ENCODE measurements at regions not wholly inside any gene's neighbourhood (a gene's known extent, or its start where the extent isn't known, plus 50 kb on each side); places are given as distances from the start of the nearest gene placed in this dataset.
"Not testable (repeated sequence)": the region's sequence is repeated elsewhere in the genome, so short reads cannot be mapped to it uniquely, and the experiment has no call there.

DNA sequence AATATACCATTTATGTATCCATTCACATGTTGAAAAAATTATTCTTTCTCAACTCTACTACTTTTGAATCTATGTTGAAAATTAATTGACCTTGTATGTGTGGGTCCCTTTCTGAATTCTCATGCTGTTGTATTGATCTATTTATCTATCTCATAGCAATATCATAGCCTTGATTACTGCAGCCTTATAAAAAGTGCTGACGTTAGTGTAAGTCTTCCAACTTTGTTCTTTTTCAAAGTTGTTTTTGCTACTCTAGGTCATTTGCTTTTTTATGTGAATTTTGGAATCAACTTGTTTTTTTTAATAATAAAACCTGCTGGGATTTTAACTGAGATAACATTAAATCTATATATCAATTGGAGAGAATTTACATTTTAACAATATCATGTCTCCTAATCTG, 52.2 kb upstream of the PAX3 start:
- no peak for DNase-seq (ENCODE audit: low spot score)

DNA sequence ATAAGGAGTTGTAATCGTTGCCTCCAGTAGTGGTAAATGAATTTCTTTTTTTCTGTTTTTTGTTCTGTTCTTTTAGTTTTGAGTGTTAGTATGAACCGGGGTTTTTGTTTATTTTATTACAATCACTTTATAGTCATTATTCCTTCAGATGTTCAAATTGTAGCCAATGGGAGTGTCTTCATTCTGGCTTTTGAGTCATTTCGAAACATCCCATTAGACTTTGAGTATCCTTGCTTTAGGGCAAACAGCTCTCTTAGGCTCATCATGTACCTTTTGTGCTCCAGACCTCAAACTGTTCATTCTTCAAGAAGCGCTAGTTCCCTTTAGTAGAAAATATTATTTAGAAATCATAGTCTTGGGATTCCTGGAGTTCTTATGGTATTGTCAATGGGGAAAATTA, 54.2 kb upstream of the PAX3 start:
- DNase-seq (ENCODE audit: low spot score), result no peak

GRCh38 chr2:222353993-222354392, 55.2 kb upstream of the PAX3 start:
- DNase-seq (ENCODE audit: low spot score), result no peak

DNA sequence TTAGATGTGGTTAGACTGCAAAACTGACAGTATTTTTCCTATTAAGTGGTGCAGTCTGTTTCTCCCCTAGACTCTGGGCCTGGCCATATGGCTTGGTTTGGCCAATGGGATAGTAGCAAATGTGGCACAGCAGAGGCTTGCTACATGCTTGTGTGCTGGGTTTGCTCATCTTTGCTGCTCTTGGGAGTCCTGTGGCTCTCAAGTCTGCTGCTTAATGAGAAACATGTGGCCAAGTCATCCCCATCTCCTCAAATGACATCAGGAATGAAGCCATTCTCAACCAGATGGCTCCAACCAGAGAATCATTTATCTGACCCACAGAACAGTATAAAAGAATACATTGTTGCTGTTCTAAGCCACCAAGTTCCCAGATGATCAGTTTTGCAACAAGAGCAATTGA, 57.1 kb upstream of the PAX3 start:
- DNase-seq (ENCODE audit: low spot score), result no peak

DNA sequence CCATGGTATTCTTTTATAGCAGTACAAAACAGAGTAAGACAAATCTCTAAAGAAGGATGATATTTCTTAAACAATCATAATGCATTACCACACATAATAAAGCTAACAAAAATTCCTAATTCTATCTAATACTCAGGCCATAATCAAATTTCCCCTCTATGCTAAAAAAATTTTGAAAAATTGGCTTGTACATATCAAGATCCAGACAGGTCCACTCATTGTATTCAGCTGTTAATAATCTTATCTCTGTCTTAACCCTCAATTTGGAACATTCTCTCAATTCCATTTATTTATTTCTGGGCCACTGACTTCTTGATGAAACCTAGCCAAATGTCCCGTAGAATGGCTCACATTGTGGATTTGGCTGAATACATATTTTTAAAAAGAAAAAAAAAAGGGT, 59.1 kb upstream of the PAX3 start:
- no peak for DNase-seq (ENCODE audit: low spot score)

GRCh38 chr2:222358876-222359275, 60.1 kb upstream of the PAX3 start:
- DNase-seq (ENCODE audit: low spot score), result no peak

GRCh38 chr2:222360146-222360545, 61.3 kb upstream of the PAX3 start:
- DNase-seq (ENCODE audit: low spot score), result no peak

GRCh38 chr2:222360997-222361396, 62.2 kb upstream of the PAX3 start:
- DNase-seq (ENCODE audit: low spot score), result no peak

GRCh38 chr2:222361787-222362186, 62.6 kb upstream of the SGPP2 start:
- DNase-seq (ENCODE audit: low spot score), result no peak

DNA sequence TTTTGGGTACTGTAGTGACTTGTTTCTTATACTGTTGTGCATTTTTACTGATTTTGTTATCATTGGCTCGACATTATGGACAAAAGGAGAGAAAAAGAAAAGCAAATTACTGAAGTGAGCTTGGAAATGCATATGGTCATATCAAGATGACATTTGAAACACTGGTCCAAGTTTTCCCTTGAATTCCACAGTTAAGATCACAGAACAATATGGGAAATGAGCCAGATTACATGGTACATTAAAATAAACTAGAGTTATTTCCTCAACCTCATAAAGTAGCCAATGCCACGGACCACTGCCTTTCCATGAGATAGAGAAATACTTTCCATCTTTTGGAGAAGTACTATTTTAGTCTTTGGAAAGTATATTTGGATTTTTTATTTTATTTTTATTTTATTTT, 62.0 kb upstream of the SGPP2 start:
- no peak for DNase-seq (ENCODE audit: low spot score)

GRCh38 chr2:222364285-222364895, 60.0 kb upstream of the SGPP2 start:
- peak; percentile 1 for DNase-seq (ENCODE audit: low spot score)

DNA sequence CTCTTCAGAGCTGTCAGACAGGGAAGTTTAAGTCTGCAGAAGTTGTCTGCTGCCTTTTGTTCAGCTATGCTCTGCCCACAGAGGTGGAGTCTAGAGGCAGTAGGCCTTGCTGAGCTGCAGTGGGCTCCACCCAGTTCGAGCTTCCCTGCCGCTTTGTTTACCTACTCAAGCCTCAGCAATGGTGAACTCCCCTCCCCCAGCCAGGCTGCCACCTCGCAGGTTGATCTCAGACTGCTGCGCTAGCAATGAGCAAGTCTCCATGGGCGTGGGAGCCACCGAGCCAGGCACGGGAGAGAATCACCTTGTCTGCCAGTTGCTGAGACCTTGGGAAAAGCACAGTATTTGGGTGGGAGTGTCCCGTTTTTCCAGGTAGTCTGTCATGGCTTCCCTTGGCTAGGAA, 56.1 kb upstream of the SGPP2 start:
- not testable (repeated sequence) for DNase-seq (ENCODE audit: low spot score)

DNA sequence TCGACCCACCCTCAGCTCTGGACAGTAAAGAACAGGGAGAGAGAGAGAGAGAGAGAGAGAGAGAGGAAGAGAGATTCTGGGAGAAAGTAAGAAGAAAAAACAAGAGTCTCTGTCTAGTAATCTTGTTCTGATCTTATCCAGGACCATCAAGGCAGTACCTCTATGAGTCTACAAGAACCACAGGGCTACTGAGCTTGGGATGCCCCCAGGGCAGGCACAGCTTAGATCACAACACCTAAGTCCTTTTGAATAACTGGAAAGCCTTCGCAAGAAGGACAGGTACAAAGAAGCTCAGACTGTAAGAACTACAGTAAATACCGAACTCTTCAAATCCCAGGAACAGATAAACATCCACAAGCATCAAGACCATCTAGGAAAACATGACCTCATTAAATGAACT, 51.4 kb upstream of the SGPP2 start:
- DNase-seq (ENCODE audit: low spot score), result no peak

All from SW480 (cell line).